ENCODE measurements at regions not wholly inside any gene's neighbourhood (a gene's known extent, or its start where the extent isn't known, plus 50 kb on each side); places are given as distances from the start of the nearest gene placed in this dataset.

DNA sequence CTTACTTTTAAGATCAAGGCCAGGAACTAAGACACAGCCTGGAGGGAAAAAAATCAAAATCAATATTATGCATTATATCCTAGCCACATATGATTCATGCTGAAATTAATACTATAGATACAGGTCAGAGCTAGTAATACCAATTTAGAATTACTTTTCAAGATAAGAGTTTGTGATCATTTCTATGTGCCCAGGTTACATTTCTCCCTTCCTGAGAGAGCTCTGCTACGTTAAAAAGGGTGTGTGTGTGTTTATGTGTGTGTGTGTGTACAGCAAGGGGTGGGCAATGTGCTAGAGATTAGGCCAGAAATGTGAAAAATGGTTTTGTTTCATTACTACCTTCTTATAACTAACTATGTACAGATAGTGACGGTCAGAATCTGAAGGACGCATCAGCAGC lies 223.9 kb upstream of the FLRT2 start:
- H3K9me3 Mint-ChIP-seq, result no peaks in the 10 kb centered on the region
- TF ChIP-seq CTCF (IDR thresholded peaks at IDR 0.05; ENCODE audit: unreplicated experiment in 3 of 3), result no peak
- no peak overlapping the region for H3K27ac Mint-ChIP-seq
- no peak overlapping the region for H3K4me3 Mint-ChIP-seq
- H3K4me1 Mint-ChIP-seq, result peaks cover 10% of the 10 kb centered on the region
- H3K27me3 Mint-ChIP-seq (ENCODE audit: low read depth), result no peaks in the 10 kb centered on the region
- H3K36me3 Mint-ChIP-seq (ENCODE audit: low read depth), result no peaks in the 10 kb centered on the region

GRCh38 chr14:85308531-85309300 lies 221.2 kb upstream of the FLRT2 start:
- no peaks in the 10 kb centered on the region for H3K9me3 Mint-ChIP-seq
- peak overlapping the region in 1 of 3 experiments; percentile 3 for H3K27ac Mint-ChIP-seq
- no peak for TF ChIP-seq CTCF (IDR thresholded peaks at IDR 0.05; ENCODE audit: unreplicated experiment in 3 of 3)
- H3K4me1 Mint-ChIP-seq, result peaks cover 10% of the 10 kb centered on the region
- H3K4me3 Mint-ChIP-seq, result no peak overlapping the region
- H3K36me3 Mint-ChIP-seq (ENCODE audit: low read depth), result no peaks in the 10 kb centered on the region
- H3K27me3 Mint-ChIP-seq (ENCODE audit: low read depth), result no peaks in the 10 kb centered on the region

DNA sequence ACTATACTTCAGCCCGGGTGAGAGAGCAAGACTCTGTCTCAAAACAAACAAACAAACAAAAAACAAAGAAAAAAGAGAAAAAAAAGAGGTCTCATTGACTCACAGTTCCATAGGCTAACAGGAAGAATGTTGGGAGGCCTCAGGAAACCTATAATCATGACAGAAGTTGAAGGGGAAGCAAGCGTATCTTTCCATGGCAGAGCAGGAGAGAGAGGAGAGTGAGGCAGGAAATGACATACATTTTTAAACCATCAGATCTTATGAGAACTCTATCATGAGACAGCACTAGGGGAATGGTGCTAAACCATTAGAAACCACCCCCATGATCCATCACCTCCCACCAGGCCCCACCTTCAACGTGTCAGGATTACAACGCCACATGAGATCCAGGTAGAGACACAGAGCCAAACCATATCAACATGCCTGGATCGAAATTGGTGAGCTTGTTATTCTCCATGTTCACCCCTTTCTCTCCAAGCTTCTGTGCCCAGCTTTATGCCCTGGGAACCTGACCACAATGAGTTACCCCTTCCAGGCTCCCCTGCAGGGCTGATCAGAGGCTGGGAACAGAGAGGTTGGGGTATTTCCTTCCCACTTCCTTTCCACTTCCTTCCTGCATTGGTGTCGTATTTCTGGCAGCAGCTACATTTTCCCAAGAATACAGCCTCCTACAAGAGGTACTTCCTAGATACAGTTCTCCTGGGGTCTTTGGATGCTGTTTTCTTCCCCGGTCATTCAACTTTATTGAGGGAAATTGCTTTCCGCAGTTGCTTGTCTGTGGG lies 219.3 kb upstream of the FLRT2 start:
- H3K36me3 Mint-ChIP-seq (ENCODE audit: low read depth), result no peaks in the 10 kb centered on the region
- H3K27me3 Mint-ChIP-seq (ENCODE audit: low read depth), result no peaks in the 10 kb centered on the region
- H3K27ac Mint-ChIP-seq, result no peak overlapping the region
- H3K4me3 Mint-ChIP-seq, result no peak overlapping the region
- peaks cover 16% of the 10 kb centered on the region for H3K4me1 Mint-ChIP-seq
- H3K9me3 Mint-ChIP-seq, result no peaks in the 10 kb centered on the region
- no peak for TF ChIP-seq CTCF (IDR thresholded peaks at IDR 0.05; ENCODE audit: unreplicated experiment in 3 of 3)

DNA sequence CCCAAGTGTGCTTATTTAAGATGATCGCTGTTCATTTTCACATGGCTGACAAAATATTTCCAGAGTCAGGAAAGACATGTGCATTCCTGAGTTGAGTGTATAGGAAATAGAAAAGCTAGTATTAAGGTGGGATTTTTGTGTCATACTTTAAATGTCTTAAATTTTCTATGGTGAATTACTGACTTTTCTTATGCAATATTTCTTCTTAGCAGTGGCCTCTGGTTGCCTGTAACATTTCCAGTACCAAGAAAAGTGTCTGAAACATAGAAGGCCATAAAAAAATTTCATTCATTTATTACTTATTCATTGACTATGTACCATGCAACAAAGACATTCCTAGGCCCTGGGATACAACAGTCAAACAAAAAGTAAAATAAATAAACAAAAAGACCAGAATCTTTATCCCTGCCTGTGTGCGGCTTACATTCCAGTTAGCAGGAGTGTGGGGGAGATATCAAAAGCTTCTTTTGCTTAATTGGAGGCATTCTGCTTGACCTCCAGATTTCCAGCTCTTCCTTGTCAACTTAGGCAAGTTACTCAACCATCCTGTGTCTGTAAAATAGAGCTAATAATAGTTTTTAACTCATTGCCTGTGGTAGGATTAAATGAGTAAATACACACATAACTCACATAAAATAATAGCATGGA lies 216.3 kb upstream of the FLRT2 start:
- no peak for TF ChIP-seq CTCF (IDR thresholded peaks at IDR 0.05; ENCODE audit: unreplicated experiment in 3 of 3)
- H3K27me3 Mint-ChIP-seq (ENCODE audit: low read depth), result no peaks in the 10 kb centered on the region
- H3K9me3 Mint-ChIP-seq, result no peaks in the 10 kb centered on the region
- no peak overlapping the region for H3K4me3 Mint-ChIP-seq
- H3K36me3 Mint-ChIP-seq (ENCODE audit: low read depth), result no peaks in the 10 kb centered on the region
- H3K4me1 Mint-ChIP-seq, result peaks cover 21% of the 10 kb centered on the region
- H3K27ac Mint-ChIP-seq, result peak overlapping the region in 1 of 3 experiments; percentile 29

DNA sequence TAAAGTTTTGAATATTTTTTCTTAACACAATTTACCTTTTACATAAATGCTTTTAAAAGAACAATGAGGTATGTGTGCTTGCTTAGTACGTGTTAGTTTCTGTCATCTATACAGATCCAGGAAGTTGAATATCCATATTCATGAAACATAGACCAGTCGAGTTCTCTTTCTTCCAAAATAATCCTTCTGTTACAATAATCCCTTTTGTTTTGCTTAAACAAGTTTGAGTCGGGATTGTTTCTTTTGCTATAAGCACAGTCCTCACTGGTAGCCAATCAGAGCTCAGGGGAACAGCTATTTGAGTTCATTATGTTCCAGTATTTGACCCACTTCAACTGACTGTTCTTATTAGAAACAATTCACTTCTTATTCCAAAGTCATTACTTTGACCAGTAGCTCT lies 214.7 kb upstream of the FLRT2 start:
- Mint-ChIP-seq H3K36me3 (ENCODE audit: low read depth) (no peaks in the 10 kb centered on the region), H3K4me1 (peaks cover 19% of the 10 kb centered on the region), H3K27me3 (ENCODE audit: low read depth) (no peaks in the 10 kb centered on the region), H3K4me3 (no peak overlapping the region), H3K9me3 (no peaks in the 10 kb centered on the region), H3K27ac (no peak overlapping the region)
- no peak for TF ChIP-seq CTCF (IDR thresholded peaks at IDR 0.05; ENCODE audit: unreplicated experiment in 3 of 3)
